SHP77 treated with DMSO at 0.1 percent for 48 hours (cell line): ENCODE measurements at regions not wholly inside any gene's neighbourhood (a gene's known extent, or its start where the extent isn't known, plus 50 kb on each side); places are given as distances from the start of the nearest gene placed in this dataset.
"Not testable (repeated sequence)": the region's sequence is repeated elsewhere in the genome, so short reads cannot be mapped to it uniquely, and the experiment has no call there.

ENCODE experiments used
- DNase-seq: peaks from one replicate; lab custom pipeline; 2025; lab: John Stamatoyannopoulos, UW

DNA sequence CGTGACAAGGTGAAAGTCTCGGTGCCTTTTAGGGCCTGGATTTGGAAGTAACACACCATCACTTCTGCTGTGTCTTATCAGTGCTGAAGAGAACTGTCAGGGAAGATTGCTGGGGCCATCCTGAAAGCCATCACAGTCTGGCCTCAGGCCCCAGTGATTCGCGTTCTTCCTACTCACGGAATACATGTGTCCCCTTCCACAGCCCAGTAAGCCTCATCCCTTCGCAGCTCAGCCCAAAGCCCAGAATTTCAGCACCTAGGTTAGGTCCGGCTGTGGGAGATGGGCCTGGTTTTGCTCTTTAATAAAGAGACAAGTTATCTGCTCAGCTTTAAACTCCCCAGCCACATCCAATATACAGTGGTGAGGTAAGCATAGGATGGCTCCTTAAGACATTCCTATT, 113.0 kb upstream of the SPACA7 start:
- no peak for DNase-seq

- DNase-seq: no peak
Observed at GRCh38 chr13:112267660-112268059, 108.5 kb upstream of the SPACA7 start.

DNA sequence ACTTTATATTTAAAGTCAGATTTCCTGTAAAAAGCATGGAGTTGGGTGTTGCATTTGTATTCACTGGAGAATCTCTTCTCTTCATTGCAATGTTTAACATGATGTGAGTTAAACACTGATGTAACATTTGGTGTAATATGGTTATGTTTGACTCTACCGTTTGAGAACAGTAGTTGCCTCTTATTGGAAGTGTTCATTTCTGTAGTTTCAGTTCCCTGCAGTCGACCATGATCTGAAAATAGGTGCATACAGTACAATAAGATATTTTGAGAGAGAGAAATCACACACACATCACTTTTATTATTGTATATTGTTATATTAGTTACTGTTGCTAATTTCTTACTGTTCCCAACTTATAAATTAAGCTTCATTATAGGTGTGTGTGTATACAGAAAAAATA, 105.2 kb upstream of the SPACA7 start:
- DNase-seq: no peak

- DNase-seq: not testable (repeated sequence)
Observed at GRCh38 chr13:112286733-112287132, 89.4 kb upstream of the SPACA7 start.

- DNase-seq: no peak
Observed at GRCh38 chr13:112320303-112320702, 55.9 kb upstream of the SPACA7 start.

DNA sequence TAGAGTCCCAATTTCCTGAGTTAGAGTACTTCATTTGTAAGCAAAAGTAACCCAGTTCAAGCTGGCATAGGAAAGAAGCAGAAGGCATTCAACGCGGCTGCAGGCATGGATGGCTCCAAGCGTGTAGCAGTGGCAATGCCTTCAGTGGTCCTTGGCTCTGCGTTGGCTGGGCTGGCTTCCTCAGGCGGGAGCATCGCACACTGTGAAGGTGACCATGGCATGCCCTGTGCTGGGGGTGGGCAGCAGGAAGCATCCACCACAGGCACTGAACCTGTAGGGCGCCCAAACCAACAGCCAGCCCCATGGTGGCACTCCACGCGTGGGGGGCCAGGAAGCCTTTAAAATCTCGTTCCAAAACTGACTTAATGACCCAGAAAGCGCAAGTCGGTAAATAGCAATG, 53.6 kb upstream of the SPACA7 start:
- no peak for DNase-seq

DNA sequence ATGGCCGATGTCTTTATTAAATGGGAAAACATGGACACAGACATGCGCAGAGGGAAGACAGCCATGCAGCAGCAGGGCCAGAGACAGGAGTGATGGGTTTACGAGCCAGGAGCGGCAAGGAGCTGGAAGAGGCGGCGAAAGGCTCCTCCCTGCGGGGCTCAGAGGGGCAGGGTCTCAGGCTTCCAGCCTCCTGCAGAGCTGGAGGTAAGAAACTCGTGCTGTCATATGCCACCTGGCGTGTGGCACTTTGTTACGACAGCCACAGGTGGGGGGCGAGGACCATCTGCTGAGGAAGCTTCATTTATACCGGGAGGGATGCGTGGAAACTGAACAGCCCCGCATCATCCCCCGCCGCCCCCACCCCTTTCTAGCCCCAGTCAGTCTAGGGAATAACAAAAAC, 52.0 kb upstream of the SPACA7 start:
- no peak for DNase-seq

DNA sequence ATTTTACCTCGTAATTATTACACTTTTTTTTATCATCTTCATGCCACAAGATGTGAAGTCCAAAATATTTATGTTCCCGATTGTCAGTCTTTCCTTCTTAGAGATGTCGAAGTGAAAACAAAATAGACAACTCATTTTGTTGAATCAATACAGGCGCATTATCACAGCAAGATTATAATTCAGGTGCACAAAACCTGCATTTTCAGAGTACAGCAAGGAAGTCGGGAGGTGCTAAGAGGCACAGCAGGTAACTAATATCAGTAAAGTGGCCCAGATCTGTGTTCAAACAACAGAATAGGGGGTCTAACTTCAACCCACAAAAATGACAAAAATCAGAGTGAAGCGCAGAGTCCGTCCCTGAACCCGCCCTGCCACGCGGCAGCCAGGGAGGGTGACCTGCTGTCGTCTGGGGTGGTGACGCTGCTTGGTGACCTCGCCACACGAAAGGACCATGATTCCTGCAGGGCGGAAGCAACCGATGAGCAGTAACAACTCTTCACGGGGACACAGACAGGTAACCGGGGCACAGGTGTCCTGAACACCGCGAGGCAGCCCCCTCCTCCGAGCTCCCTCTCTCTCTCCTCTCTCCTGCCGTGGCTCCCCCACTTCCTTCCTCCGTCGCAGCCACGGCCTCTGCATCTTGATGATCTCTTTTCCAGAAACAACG, 50.9 kb upstream of the SPACA7 start:
- DNase-seq: no peak

GRCh38 chr13:112325920-112326645, 50.1 kb upstream of the SPACA7 start:
- DNase-seq: no peak
